ENCODE measurements at regions not wholly inside any gene's neighbourhood (a gene's known extent, or its start where the extent isn't known, plus 50 kb on each side); places are given as distances from the start of the nearest gene placed in this dataset.

DNA sequence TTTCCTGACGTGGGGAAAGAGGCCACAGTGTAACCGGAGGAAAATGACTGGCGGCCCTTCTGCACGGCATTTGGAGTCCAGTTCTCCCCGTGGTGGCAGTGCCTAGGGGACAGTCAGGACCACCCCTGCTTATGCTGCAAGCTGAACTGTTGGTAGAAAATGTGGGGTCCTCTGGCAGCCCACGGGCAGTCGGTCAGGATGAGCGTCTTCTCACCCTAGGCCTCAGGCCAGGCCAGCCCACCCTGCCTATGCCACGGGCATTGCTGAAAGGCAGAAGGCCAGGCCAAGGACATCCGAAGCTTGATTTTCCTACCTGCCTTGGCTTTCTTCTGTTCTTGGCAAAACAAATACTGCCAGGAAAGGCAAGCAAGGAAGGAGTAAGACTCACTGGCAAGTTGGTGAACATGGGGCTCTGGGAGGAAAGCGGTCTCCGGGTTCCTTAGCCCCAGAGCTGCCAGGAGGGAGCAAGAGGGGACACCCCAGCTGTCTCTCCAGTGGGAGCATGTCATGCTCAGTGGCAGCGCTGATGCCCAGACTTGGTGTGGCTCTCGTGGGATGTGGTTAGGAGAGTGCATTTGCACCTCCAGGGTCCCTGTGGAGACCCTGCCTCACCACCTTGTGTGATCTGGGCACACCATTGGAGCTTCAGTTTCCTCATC lies 311.6 kb downstream of the QKI start:
- no peak for DNase-seq

GRCh38 chr6:163725008-163725941 lies 310.8 kb downstream of the QKI start:
- DNase-seq: no peak

GRCh38 chr6:163724196-163724595 lies 309.7 kb downstream of the QKI start:
- no peak for DNase-seq

- DNase-seq: no peak
Observed at GRCh38 chr6:163723759-163724158, 309.2 kb downstream of the QKI start.

- no peak for DNase-seq
Observed at GRCh38 chr6:163721922-163722692, 307.6 kb downstream of the QKI start.

DNA sequence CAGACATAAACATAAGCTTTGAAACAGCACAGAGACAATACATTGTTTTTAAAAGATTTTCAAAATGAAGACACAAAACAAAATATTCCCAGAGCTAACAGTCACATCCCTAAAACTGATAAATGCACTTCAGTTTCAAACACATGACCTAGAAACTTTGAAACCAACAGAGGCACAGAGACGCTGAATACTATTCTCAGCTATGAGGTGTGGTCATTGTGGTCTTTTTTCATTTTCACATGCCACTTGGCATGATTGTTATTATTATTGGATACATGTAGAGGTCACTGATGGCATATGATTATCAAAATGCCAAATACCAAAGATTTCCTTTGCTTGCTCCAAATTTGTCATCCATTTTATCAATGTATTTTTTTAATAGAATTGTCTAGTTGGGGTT lies 306.9 kb downstream of the QKI start:
- DNase-seq: no peak

- DNase-seq: no peak
Observed at GRCh38 chr6:163720460-163721235, 306.1 kb downstream of the QKI start.

- DNase-seq: no peak
Observed at GRCh38 chr6:163720005-163720404, 305.5 kb downstream of the QKI start.

GRCh38 chr6:163719028-163719742 lies 304.7 kb downstream of the QKI start:
- no peak for DNase-seq

DNA sequence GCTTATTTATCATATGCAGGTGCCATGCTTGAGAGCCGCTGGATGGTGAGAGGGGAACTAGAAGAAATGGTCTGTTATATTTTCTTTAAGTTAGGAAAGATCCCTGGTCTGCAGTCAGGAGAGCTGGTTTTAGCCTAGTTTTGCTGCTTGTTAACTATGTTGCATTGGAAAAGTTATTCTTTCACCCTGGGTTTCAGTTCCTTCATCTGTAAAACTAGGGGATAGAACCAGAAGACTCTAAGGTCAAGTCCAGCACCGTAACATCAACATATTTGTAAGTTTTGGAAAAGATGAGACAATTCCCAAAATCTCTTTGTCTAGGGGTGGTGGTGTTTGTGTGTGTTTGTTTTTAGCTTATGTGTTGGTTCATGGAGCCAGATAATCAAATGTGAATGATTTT lies 304.0 kb downstream of the QKI start:
- no peak for DNase-seq

GRCh38 chr6:163717106-163717764 lies 302.7 kb downstream of the QKI start:
- no peak for DNase-seq

- no peak for DNase-seq
Observed at GRCh38 chr6:163716690-163717089, 302.2 kb downstream of the QKI start.

- no peak for DNase-seq
Observed at GRCh38 chr6:163715846-163716245, 301.3 kb downstream of the QKI start.

DNA sequence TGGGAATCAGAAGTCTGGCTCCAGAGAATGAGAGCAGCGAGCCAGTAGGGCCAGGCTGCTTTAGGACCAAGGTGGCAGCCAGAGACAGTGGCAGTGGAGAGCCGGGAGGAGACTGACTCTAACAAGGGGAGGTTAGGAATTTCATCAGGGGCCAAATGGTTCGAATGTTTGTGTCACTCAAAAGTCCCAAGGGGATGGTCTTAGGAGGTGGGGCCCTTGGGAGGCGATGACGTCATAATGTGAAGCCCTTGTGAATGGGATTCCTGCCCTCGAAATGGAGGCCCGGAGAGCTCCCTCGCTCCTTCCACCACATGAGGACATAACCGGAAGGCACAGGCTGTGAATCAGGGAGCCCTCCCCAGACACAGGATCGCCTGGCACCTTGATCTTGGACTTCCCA lies 299.7 kb downstream of the QKI start:
- DNase-seq: no peak

GRCh38 chr6:163712981-163713380 lies 298.5 kb downstream of the QKI start:
- no peak for DNase-seq

DNA sequence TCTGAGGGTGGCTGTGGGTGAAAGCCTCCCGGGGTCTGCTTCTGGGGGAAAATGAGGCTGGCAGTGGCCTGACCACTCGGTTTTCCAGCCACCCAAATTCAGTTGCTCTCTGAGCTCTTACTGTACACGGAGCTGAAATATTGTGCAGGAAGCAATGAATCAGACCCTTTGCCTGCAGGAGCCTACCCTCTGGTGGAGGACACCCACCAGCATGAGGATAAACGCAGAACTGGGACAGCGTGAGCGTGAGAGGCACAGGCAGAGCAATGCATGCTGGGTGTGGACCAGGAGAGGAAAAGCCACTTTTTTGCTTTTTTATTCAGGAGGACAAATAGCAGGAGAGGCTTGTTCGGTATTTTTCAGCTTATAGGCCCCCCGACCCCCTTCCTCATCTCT lies 298.0 kb downstream of the QKI start:
- no peak for DNase-seq

- no peak for DNase-seq
Observed at GRCh38 chr6:163711615-163712565, 297.4 kb downstream of the QKI start.

GRCh38 chr6:163710532-163711470 lies 296.3 kb downstream of the QKI start:
- no peak for DNase-seq

DNA sequence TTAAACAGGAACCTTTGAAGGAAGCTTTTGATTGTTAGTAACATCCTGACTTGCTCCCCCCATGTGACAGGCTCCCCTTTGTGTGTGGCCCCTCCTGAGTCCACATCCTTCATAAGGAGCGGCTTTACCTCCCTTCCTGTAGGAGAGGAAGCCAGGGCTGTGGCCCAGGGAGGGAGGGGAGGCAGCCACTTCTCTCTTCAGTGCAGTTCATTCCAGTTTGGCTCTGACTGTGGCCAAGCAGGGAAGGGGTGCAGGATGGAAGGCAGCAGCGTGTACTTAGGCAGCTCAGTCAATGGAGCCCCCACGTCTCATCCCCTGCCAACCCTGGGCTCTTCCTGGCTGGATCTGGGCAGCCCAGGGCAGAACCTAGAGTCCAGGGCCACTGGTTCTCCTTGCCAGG lies 295.2 kb downstream of the QKI start:
- DNase-seq: no peak
